ENCODE measurements at regions not wholly inside any gene's neighbourhood (a gene's known extent, or its start where the extent isn't known, plus 50 kb on each side); places are given as distances from the start of the nearest gene placed in this dataset.

DNA sequence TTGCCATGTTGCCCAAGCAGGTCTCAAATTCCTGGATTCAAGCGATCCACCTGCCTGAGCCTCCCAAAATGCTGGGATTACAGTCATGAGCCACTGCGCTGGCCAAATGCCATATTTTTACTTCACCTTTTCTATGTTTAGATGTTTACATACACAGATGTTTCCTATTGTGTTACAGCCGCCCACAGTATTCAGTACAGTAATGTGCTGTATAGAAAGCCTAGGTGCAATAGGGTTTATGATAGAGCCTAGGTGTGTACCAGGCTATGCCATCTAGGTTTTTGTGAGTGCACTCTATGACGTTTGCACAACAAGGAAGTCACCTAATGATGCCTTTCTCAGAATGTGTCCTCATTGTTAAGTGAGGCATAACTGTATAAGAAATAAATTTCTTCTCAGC is 153.4 kb downstream of the CHRM3 start:
- ChIA-PET CTCF (no interaction called here), POLR2A (no interaction called here)
- no peak for DNase-seq
- Histone ChIP-seq H3K27me3 (ENCODE audit: control insufficient read depth in 1 of 2, insufficient read depth in 2 of 2, low read length in 2 of 2) (no peaks in the 10 kb centered on the region), H3K4me1 (ENCODE audit: insufficient read depth, low read length) (no peaks in the 10 kb centered on the region), H3K27ac (ENCODE audit: low read depth in 1 of 2, low read length in 2 of 2) (no peak overlapping the region), H3K36me3 (ENCODE audit: insufficient read depth, low read length) (no peaks in the 10 kb centered on the region), H3K4me3 (ENCODE audit: low read length) (no peak overlapping the region), H3K9me3 (ENCODE audit: control insufficient read depth in 1 of 2, insufficient read depth in 1 of 2, low read length in 2 of 2) (no peaks in the 10 kb centered on the region)
- intact Hi-C loops (cut with DNase I, micrococcal nuclease): no loop called here
- Mint-ChIP-seq H3K4me3 (no peak overlapping the region), H3K9me3 (no peaks in the 10 kb centered on the region), H3K27ac (no peak overlapping the region), H3K27me3 (no peaks in the 10 kb centered on the region), H3K36me3 (ENCODE audit: low read depth) (no peaks in the 10 kb centered on the region), H3K4me1 (ENCODE audit: low read depth) (no peaks in the 10 kb centered on the region)
- no peak for ATAC-seq (ENCODE audit: poor library complexity)
- no peak for TF ChIP-seq CTCF (IDR thresholded peaks at IDR 0.05)

- H3K27me3 ChIP-seq (ENCODE audit: control insufficient read depth in 1 of 2, insufficient read depth in 2 of 2, low read length in 2 of 2): no peaks in the 10 kb centered on the region
- ATAC-seq (ENCODE audit: poor library complexity) (no peak), DNase-seq (no peak)
- peaks cover 18% of the 10 kb centered on the region for H3K4me1 Mint-ChIP-seq (ENCODE audit: low read depth)
- H3K27me3 Mint-ChIP-seq: no peaks in the 10 kb centered on the region
- intact Hi-C loops (cut with DNase I, micrococcal nuclease): no loop called here
- CTCF ChIA-PET: no interaction called here
- H3K4me1 ChIP-seq (ENCODE audit: insufficient read depth, low read length): peaks cover 3% of the 10 kb centered on the region
- H3K9me3 Mint-ChIP-seq: peaks cover 4% of the 10 kb centered on the region
- no peak for TF ChIP-seq CTCF (IDR thresholded peaks at IDR 0.05)
- H3K36me3 ChIP-seq (ENCODE audit: insufficient read depth, low read length): no peaks in the 10 kb centered on the region
- no peaks in the 10 kb centered on the region for H3K9me3 ChIP-seq (ENCODE audit: control insufficient read depth in 1 of 2, insufficient read depth in 1 of 2, low read length in 2 of 2)
- H3K4me3 ChIP-seq (ENCODE audit: low read length): no peak overlapping the region
- peaks cover 13% of the 10 kb centered on the region for H3K36me3 Mint-ChIP-seq (ENCODE audit: low read depth)
- H3K4me3 Mint-ChIP-seq: no peak overlapping the region
- no peak overlapping the region for H3K27ac ChIP-seq (ENCODE audit: low read depth in 1 of 2, low read length in 2 of 2)
- H3K27ac Mint-ChIP-seq: no peak overlapping the region
- POLR2A ChIA-PET: no interaction called here
Measured at GRCh38 chr1:239543873-239544272, 157.5 kb downstream of the CHRM3 start.

- no peak overlapping the region for H3K4me3 ChIP-seq (ENCODE audit: low read length)
- H3K4me1 Mint-ChIP-seq (ENCODE audit: low read depth): peaks cover 18% of the 10 kb centered on the region
- CTCF ChIA-PET: no interaction called here
- peaks cover 23% of the 10 kb centered on the region for H3K36me3 Mint-ChIP-seq (ENCODE audit: low read depth)
- H3K27ac ChIP-seq (ENCODE audit: low read depth in 1 of 2, low read length in 2 of 2): no peak overlapping the region
- no peaks in the 10 kb centered on the region for H3K27me3 ChIP-seq (ENCODE audit: control insufficient read depth in 1 of 2, insufficient read depth in 2 of 2, low read length in 2 of 2)
- peaks cover 0 to 4% of the 10 kb centered on the region in 2 experiments for H3K9me3 ChIP-seq (ENCODE audit: control insufficient read depth in 1 of 2, insufficient read depth in 1 of 2, low read length in 2 of 2)
- DNase-seq: no peak
- no peak overlapping the region for H3K4me3 Mint-ChIP-seq
- POLR2A ChIA-PET: no interaction called here
- intact Hi-C loops (cut with DNase I, micrococcal nuclease): no loop called here
- H3K36me3 ChIP-seq (ENCODE audit: insufficient read depth, low read length): no peaks in the 10 kb centered on the region
- no peaks in the 10 kb centered on the region for H3K27me3 Mint-ChIP-seq
- peaks cover 3% of the 10 kb centered on the region for H3K4me1 ChIP-seq (ENCODE audit: insufficient read depth, low read length)
- no peak overlapping the region for H3K27ac Mint-ChIP-seq
- H3K9me3 Mint-ChIP-seq: peaks cover 5% of the 10 kb centered on the region
- no peak for TF ChIP-seq CTCF (IDR thresholded peaks at IDR 0.05)
- ATAC-seq (ENCODE audit: poor library complexity): no peak
Measured at GRCh38 chr1:239545466-239545865, 159.1 kb downstream of the CHRM3 start.

Measured in CD4-positive, alpha-beta T cell (primary cell).